ENCODE measurements at regions not wholly inside any gene's neighbourhood (a gene's known extent, or its start where the extent isn't known, plus 50 kb on each side); places are given as distances from the start of the nearest gene placed in this dataset.

GRCh38 chr6:125358898-125359297 lies 57.1 kb upstream of the HDDC2 start:
- H3K36me3 ChIP-seq (ENCODE audit: control insufficient read depth, insufficient read depth, low read length): no peaks in the 10 kb centered on the region
- H3K9me3 ChIP-seq (replicated peaks; ENCODE audit: control insufficient read depth, insufficient read depth, low read depth, low read length): no peaks in the 10 kb centered on the region
- ChIA-PET POLR2A (no interaction called here), CTCF (ENCODE audit: low intra/inter-chr PET ratio) (no interaction called here)
- H3K4me3 ChIP-seq: no peak overlapping the region
- BruUV-seq (replicated peaks): no TSS peak
- peaks cover 0 to 8% of the 10 kb centered on the region in 2 experiments; a peak in 2 of 5 replicates for H3K4me1 ChIP-seq (replicated peaks in 1 of 2; ENCODE audit: control insufficient read depth in 2 of 2, insufficient read depth in 2 of 2, low read length in 2 of 2)
- H3K79me2 ChIP-seq (ENCODE audit: control insufficient read depth, insufficient read depth, low read length): no peaks in the 10 kb centered on the region
- H3K4me2 ChIP-seq (ENCODE audit: insufficient read depth, low read length): no peak overlapping the region
- no peak overlapping the region for H3K27ac ChIP-seq (ENCODE audit: extremely low read depth, low read depth, low read length)
- no peak overlapping the region for H2AFZ ChIP-seq (ENCODE audit: low read depth, low read length)
- DNase-seq (ENCODE audit: extremely low read depth in 1 of 4, low spot score in 3 of 4): no peak
- in situ Hi-C loops (cut with MboI): no loop called here
- 0% methylated on average over 3 of the region's 3 CpGs for WGBS (ENCODE audit: insufficient coverage, low coverage, missing lambda C conversion rate)
- H4K20me1 ChIP-seq (replicated peaks; ENCODE audit: control insufficient read depth, insufficient read depth, low read length): no peaks in the 10 kb centered on the region
- FAIRE-seq: no peak
- TF ChIP-seq HIVEP1 (CRISPR knock-in tag; IDR thresholded peaks at IDR 0.05): no peak
- TF ChIP-seq HES1 (IDR thresholded peaks at IDR 0.05; ENCODE audit: low read depth): no peak
- no peak for TF ChIP-seq ZNF282 (CRISPR knock-in tag; IDR thresholded peaks at IDR 0.05)
- no peak for TF ChIP-seq RUNX1 (IDR thresholded peaks at IDR 0.05; ENCODE audit: low read depth)
- TF ChIP-seq NCOA1 (IDR thresholded peaks at IDR 0.05; ENCODE audit: low read depth): no peak
- TF ChIP-seq ARID1B (IDR thresholded peaks at IDR 0.05): no peak
- no peak for TF ChIP-seq ZNF133 (CRISPR knock-in tag; IDR thresholded peaks at IDR 0.05)
- no peak for TF ChIP-seq TEAD4 (IDR thresholded peaks at IDR 0.05; ENCODE audit: low read length)
- TF ChIP-seq TEAD4 (CRISPR knock-in tag; IDR thresholded peaks at IDR 0.05; ENCODE audit: borderline replicate concordance): no peak
- TF ChIP-seq KLF6 (CRISPR knock-in tag; IDR thresholded peaks at IDR 0.05; ENCODE audit: borderline replicate concordance): no peak
- H3K27me3 ChIP-seq (ENCODE audit: control insufficient read depth in 2 of 2, insufficient read depth in 2 of 2, low read length in 2 of 2): peaks cover 17 to 29% of the 10 kb centered on the region in 2 experiments
- no peak for ATAC-seq
- H3K9me1 ChIP-seq (ENCODE audit: control insufficient read depth, insufficient read depth, low read length): no peaks in the 10 kb centered on the region
- H3K9ac ChIP-seq (ENCODE audit: insufficient read depth in 1 of 2, low read depth in 2 of 2, low read length in 2 of 2): no peak overlapping the region
- intact Hi-C loops (cut with micrococcal nuclease): no loop called here
